CD4-positive, alpha-beta T cell treated with Interleukin-6 for 4 hours (primary cell): ENCODE measurements at regions not wholly inside any gene's neighbourhood (a gene's known extent, or its start where the extent isn't known, plus 50 kb on each side); places are given as distances from the start of the nearest gene placed in this dataset.

Experiments used
- DNase-seq: peaks from one replicate; pipeline ENCODE4 v3.0.0-alpha.2; 2020; ENCODE audit warnings: mixed read lengths

DNA sequence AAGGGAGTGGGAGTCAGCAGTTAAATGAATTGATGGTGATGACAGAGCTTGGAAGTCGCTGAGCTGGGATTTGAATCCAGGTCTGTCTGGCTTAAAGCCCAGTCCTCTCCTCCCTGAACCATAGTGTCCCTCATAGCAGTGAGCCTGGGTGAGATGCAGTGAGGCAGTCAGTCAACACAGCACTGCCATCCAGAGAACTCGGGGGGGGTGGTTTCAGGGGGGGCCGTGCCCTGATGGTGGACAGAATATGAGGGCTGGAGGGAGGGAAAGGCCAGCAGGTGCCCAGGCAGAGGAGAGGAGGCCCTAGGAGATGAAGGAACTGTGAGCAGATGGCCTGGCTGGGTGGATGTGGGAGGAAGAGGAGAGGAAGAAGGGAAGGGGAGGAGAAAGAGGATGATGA lies 405.6 kb downstream of the PTPRU start:
- no peak for DNase-seq

DNA sequence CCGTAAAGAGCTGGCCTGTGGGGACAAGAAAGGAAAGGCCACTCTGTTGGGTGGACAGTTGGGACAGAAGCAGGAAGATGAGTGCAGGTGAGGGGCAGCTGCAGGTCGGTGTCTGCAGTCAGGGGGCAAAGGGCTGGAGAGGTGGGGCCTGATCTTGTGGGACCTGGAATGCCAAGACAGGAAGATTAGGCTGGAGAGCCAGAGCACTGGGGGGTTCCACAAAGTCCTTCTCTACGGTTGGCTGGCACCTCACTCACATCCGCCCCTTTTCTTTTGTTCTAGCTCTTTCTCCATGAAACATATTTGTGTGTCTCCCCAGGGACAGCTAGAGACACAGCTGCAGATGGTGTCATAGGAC lies 404.1 kb downstream of the PTPRU start:
- DNase-seq: no peak

GRCh38 chr1:29639741-29640427 lies 403.6 kb downstream of the PTPRU start:
- no peak for DNase-seq

- no peak for DNase-seq
These were observed 402.9 kb downstream of the PTPRU start for GRCh38 chr1:29639156-29639736.

GRCh38 chr1:29638281-29638680 lies 402.0 kb downstream of the PTPRU start:
- no peak for DNase-seq

DNA sequence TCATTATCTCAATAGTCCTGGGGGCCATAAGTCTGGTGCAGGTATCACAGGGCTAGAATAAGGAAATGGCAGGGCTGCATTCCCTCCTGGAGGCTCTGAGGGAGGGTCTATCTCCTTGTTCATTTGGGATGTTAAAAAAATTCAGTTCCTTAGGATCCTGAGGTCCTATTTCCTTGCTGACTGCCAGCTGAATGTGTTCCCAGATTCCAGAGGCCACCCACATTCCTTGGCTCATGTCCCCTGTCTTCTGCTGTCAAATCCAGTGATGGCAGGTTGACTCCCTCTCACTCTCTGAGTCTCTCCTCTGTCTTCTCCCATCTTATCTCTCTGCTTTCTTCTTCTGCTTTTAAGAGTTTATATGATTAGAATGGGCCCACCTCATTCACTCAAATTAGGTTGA lies 400.6 kb downstream of the PTPRU start:
- no peak for DNase-seq

GRCh38 chr1:29635501-29636263 lies 399.4 kb downstream of the PTPRU start:
- no peak for DNase-seq

GRCh38 chr1:29634746-29635335 lies 398.5 kb downstream of the PTPRU start:
- DNase-seq: no peak

GRCh38 chr1:29634324-29634723 lies 398.0 kb downstream of the PTPRU start:
- DNase-seq: no peak

DNA sequence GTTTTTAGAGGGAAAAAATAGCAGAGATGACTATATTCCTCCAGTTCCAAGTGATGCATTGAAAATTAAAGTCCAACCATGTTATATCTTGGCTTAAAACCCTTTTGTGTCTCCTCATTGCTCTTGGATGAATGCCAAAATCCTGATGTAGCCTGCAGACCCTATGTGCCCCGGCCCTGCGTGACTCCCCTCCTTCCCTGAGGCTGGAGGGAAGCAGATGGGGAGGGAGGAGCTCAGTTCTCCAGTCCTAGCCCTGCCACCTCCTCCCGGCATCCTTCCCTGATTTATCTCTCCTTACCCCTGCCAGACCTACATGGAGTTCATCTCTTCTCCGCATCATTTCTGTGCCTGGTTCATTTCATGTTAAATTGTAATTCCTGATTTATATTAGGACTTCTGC lies 397.4 kb downstream of the PTPRU start:
- DNase-seq: no peak

DNA sequence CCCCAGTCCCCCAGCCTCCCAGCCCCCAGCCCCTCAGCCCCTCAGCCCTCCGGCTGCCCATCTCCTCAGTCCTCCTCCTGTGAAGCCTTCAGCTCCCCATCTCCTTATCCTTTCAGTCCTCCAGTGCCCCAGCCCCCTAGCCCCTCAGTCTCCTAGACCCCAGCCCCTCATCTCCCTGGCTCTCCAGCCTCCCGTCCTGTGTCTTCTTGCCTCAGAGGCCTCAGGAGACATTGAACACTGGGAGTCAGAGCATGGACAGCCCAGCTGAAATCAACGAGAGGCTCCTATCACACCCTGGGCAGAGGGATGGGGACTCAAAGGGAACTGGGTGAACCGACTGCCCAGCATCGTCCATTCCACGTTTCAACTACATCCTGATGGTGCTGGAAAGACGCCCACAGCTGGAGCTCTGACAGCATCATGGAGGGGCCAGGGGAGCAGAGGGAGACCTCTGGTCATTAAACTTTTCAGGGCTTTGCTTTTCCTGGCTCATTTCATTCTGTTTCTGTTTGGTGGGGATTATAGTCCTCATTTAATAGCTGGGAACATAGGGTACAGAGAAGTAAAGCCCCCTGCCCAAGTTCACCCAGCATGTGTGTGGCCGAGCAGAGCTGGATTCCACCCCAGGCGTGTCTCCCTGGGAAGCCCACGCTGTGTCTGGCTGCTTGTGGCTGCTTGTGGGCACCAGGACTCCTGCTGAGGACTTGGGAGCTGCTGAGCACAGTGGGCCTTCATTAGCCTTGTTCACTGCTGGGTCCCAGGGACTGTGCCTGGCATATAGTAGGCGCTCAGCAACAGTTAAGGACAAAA lies 396.7 kb downstream of the PTPRU start:
- no peak for DNase-seq

GRCh38 chr1:29631836-29632805 lies 395.8 kb downstream of the PTPRU start:
- DNase-seq: no peak

DNA sequence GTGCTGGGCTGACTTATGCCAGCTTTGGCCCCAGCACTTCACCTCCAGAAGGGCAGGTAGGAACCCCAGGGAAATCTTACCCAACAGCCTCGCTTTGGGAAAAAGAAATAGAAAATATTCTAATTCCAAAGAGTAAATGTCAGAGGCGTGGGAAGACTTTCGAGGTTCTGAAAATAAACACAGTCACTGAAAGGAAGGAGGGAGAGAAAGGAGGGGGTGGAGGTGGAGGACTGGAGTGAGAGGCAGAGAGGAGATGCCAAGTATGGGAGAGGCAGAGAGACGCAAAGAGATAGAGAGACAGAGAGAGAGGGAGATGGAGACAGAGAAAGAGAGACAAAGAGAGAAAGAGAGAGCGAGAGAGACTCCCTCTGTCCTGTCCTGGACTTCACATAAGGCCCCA lies 395.0 kb downstream of the PTPRU start:
- no peak for DNase-seq

- no peak for DNase-seq
These were observed 394.4 kb downstream of the PTPRU start for GRCh38 chr1:29630756-29631155.

DNA sequence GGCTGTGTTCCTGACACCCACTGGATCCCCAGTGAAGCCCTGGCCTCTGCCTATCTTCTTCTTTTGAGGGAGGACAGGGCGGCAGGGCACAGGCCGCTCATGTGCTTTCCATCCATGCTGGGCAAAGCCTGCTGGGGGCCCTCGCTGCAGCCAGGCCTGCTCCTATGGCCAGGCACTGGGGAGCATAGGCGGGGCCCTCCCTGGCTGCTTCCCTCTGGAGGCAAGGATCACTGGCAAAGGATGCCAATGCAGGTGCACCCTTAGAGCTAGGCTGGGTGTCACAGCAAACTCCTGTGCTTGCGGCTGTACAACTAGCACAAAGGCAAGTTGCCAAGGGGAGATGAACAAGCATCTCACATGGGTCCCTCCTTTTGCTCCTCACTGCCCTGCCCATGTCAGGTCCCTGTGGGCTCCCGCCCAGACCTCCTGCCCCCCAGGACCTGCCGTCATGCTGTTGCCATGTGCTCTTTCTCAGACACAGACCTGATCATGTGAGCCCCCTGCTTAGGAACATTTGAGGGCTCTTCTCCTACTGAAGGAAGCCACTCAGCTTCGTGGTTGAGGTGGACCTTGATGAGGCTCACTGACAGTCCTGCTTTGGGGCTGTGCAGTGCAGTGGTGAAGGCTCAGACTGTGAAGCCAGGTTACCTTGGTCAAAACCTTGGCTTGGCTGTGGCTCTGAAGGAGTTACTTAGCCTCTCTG lies 393.6 kb downstream of the PTPRU start:
- no peak for DNase-seq

- DNase-seq: no peak
These were observed 393.1 kb downstream of the PTPRU start for GRCh38 chr1:29629401-29629800.

DNA sequence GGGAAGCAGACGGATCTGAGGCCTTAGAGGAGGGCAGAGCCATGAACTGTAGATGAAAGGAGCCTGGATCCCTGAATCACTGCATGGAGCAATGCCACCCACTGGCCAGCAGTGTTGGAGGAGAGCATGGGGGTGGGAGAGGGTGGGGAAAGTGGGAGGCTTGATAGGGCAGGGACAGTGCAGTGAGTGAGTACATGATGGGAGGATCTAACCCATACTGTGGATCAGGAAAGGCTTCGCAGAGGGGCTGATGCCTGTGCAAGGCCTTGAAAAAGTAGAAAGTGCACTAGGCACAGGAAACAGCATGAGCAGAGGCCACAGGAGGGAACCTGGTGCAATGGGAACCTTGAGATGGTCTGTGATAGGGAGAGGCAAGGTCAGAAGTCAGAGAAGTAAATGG lies 391.9 kb downstream of the PTPRU start:
- no peak for DNase-seq

DNA sequence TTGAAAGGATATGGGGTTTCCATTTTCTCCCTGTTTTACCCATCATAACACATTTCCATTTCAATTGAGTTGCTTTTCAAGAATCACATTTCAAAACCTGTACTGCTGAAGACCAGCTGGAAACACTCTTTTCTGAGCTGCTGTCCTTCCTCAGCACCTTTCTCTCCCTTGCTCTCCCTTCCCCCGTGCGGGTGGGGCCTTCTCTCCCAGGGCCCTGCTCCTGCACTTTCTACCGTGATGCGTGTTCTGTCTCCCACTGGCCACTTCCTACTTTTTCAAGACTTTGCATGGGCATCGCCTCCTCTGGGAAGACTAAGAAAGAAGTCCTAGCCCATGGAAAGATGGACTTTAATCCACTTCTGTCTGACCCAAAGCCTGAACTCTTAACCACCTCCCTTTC lies 390.4 kb downstream of the PTPRU start:
- DNase-seq: no peak

DNA sequence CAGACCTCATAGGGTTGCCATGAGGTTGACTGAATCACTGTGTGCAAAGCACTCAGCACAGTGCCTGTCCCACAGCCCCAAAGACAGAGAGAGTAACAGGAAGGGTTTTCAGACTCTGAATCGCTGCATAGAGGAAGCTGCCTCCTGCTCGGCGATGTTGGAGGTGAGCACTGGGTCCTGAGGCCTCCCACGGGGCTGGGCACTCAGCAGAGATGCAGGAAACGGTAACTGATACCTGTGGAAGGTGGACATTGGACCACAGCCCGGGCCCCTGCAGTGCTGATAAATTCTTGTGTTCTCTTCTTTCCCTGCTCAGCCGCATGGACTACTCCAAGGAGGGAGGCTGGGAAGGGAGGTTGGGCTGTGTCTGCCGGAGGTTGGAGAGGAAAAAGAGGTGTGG lies 389.7 kb downstream of the PTPRU start:
- no peak for DNase-seq

DNA sequence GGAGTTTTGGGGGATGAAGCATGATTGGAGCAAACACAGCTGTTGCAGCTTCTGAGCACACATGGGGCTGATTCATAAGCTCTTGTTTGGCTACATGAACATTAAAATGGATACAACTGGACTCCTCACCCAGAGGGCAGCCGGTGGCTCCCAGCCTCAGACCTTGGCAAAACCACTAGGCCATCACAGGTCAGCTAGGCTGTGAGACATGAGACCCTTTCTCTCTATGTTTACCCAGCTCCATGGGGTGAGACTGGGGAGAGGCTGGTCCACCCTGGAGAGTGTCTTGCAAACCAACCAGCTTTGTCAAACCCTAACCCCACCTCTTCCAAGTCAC lies 388.7 kb downstream of the PTPRU start:
- DNase-seq: no peak

DNA sequence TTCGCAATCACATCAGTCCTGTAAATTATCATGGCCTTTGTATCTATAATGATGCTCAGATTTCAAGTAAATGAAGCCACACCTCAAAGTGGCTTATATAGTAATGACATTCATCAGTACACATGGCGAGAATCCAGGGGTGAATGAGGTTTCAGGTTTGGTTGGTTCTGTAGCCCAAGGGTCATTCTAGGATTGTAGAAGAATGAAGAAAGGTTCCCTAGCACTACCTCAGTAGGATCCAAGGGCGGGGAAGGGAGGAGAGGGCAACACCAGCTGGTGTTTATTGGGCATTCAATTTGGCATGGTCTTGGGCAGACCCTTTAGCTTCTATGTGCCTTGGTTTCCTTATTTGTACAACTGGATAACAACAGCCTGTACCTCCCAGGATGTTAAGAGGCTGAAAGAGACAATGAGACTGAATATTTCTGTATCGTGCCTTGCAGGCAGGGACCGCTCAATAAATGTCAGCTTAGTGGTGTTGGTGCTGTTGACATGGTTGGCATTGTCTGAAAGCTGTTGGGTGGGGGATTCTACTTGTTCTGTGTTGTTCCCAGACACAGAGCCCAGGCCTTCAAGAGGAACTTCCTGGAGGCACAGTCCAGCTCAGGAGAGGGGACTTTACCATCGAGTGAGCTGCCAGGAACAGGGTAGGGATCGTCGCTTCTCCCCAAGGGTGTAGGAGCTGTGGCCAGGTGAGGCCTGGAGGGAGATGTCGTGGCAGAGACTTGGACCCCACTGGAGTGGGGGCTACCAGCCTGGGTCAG lies 388.2 kb downstream of the PTPRU start:
- DNase-seq: no peak
